HepG2 (cell line): ENCODE measurements at regions not wholly inside any gene's neighbourhood (a gene's known extent, or its start where the extent isn't known, plus 50 kb on each side); places are given as distances from the start of the nearest gene placed in this dataset.

Experiments used
- CREB3 ChIP-seq: sonication (generic); formaldehyde crosslinking; IDR thresholded peaks from 2 replicates; pipeline ENCODE4 v1.5.0; 2020; ENCODE audit warnings: missing genetic modification reagents
- HCFC1 ChIP-seq: fragments of 150-350 bp; IDR thresholded peaks from 2 replicates; pipeline ENCODE4 v1.6.1; 2014; ENCODE audit warnings: low read depth, low read length
- IRF1 ChIP-seq: sonication (generic); formaldehyde crosslinking; IDR thresholded peaks from 2 replicates; pipeline ENCODE4 v1.4.0; 2020; ENCODE audit warnings: low read depth, mild to moderate bottlenecking, missing genetic modification reagents
- KDM3A ChIP-seq: IDR thresholded peaks from 2 replicates; pipeline ENCODE4 v1.6.1; 2018; ENCODE audit warnings: low read depth, missing compliant biosample characterization
- POGK ChIP-seq: sonication (generic); formaldehyde crosslinking; conservative IDR thresholded peaks from 2 replicates; pipeline ENCODE4 v1.8.0; 2022; ENCODE audit warnings: mild to moderate bottlenecking, moderate library complexity, missing genetic modification reagents
- RAD51 ChIP-seq: fragments of 450-650 bp; IDR thresholded peaks from 2 replicates; pipeline ENCODE4 v1.6.1; 2016; ENCODE audit warnings: borderline replicate concordance
- SNAI1 ChIP-seq: sonication (generic); formaldehyde crosslinking; IDR thresholded peaks from 2 replicates; pipeline ENCODE4 v1.5.0; 2020; ENCODE audit warnings: mild to moderate bottlenecking, missing genetic modification reagents, borderline replicate concordance
- SOX5 ChIP-seq: IDR thresholded peaks from 2 replicates; pipeline ENCODE4 v1.6.1; 2016; ENCODE audit warnings: borderline replicate concordance
- ZBED4 ChIP-seq: sonication (generic); formaldehyde crosslinking; IDR thresholded peaks from 2 replicates; pipeline ENCODE4 v1.4.0; 2020; ENCODE audit warnings: missing genetic modification reagents, borderline replicate concordance
- ZFP36 ChIP-seq: fragments of 150-350 bp; IDR thresholded peaks from 2 replicates; pipeline ENCODE4 v1.6.1; 2018; ENCODE audit warnings: borderline replicate concordance, low read length, low read depth; ENCODE audit not compliant: partially characterized antibody
- ZGPAT ChIP-seq: IDR thresholded peaks from 2 replicates; pipeline ENCODE4 v1.6.1; 2016; ENCODE audit warnings: mild to moderate bottlenecking
- ZNF18 ChIP-seq: sonication (generic); formaldehyde crosslinking; IDR thresholded peaks from 2 replicates; pipeline ENCODE4 v1.8.0; 2022; ENCODE audit warnings: mild to moderate bottlenecking, missing genetic modification reagents; ENCODE audit not compliant: insufficient replicate concordance
- ZNF430 ChIP-seq: sonication (generic); formaldehyde crosslinking; IDR thresholded peaks from 2 replicates; pipeline ENCODE4 v1.9.0; 2021; ENCODE audit warnings: mild to moderate bottlenecking, missing genetic modification reagents
- ZNF501 ChIP-seq: sonication (generic); formaldehyde crosslinking; IDR thresholded peaks from 2 replicates; pipeline ENCODE4 v1.5.1; 2020; ENCODE audit warnings: mild to moderate bottlenecking, moderate library complexity, missing genetic modification reagents
- TF ChIP-seq, protein P1 (sequence below), 2 experiments: fragments of 450-650 bp in 1 of 2; sonication (generic) in 1 of 2; formaldehyde crosslinking; IDR thresholded peaks; 2 replicates each; pipeline versions ENCODE4 v1.5.0 to v1.8.0; 2020 to 2022; ENCODE audit warnings: mild to moderate bottlenecking in 1 of 2, missing genetic modification reagents in 1 of 2

GRCh38 chr1:228647523-228648444 is 87.5 kb upstream of the RHOU start (continued):
- TF ChIP-seq ZGPAT (CRISPR knock-in tag) (peak; percentile 40; the same call in 1 of the 2 replicates), ZNF18 (CRISPR knock-in tag) (peak; percentile 67), SOX5 (peak; percentile 14; the same call in 1 of the 2 replicates), ZBED4 (CRISPR knock-in tag) (peak; percentile 63; the same call in 1 of the 2 replicates), CREB3 (CRISPR knock-in tag) (0 out of 2 replicates have a peak, but pooled peaks have one; percentile 25), KDM3A (CRISPR knock-in tag) (no peak), IRF1 (0 out of 2 replicates have a peak, but pooled peaks have one; percentile 36), ZFP36 (no peak), ZNF430 (CRISPR knock-in tag) (peak; percentile 63; the same call in 1 of the 2 replicates), SNAI1 (CRISPR knock-in tag) (no peak), HCFC1 (no peak), RAD51 (no peak), POGK (peak; percentile 75), ZNF501 (CRISPR knock-in tag) (peak; percentile 29; the same call in 1 of the 2 replicates)
- TF ChIP-seq, protein P1, sequence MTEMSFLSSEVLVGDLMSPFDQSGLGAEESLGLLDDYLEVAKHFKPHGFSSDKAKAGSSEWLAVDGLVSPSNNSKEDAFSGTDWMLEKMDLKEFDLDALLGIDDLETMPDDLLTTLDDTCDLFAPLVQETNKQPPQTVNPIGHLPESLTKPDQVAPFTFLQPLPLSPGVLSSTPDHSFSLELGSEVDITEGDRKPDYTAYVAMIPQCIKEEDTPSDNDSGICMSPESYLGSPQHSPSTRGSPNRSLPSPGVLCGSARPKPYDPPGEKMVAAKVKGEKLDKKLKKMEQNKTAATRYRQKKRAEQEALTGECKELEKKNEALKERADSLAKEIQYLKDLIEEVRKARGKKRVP (CRISPR knock-in tag; IDR thresholded peaks at IDR 0.05): peak in 1 of 2 experiments; percentile 40; a peak in 1 of 4 replicates
